GM12878 (cell line): ENCODE measurements at regions not wholly inside any gene's neighbourhood (a gene's known extent, or its start where the extent isn't known, plus 50 kb on each side); places are given as distances from the start of the nearest gene placed in this dataset.

Experiments used
- ATAC-seq: fragments of 200-7000 bp; cut with Tn5 transposase; 3 replicates; pipeline ENCODE4 v1.9.1; 2020; ENCODE audit warnings: mild to moderate bottlenecking, moderate library complexity
- BruUV-seq: library from RNA; stranded (reverse); fragments of 400-500 nt; replicated peaks from 2 replicates; lab custom pipeline; 2021; lab: Mats Ljungman, UMichigan
- CTCF ChIA-PET: fragments of 300-600 bp; sonication (Branson Sonifier 250); formaldehyde crosslinking; extraction: SDS; loops from one replicate; lab custom pipeline; 2021; ENCODE audit warnings: inconsistent platforms; lab: Yijun Ruan, JAX
- POLR2A ChIA-PET: fragments of 350-600 bp; formaldehyde crosslinking; extraction: SDS; loops from one replicate; lab custom pipeline; 2021; ENCODE audit warnings: inconsistent platforms; lab: Charles Lee
- RAD21 ChIA-PET: fragments of 300-600 bp; sonication (Branson Sonifier 250); formaldehyde crosslinking; loops from one replicate; lab custom pipeline; 2023; ENCODE audit warnings: antibody characterized with exemption; ENCODE audit not compliant: unreplicated experiment; lab: Charles Lee
- SMC1A ChIA-PET: fragments of 300-600 bp; sonication (Branson Sonifier 250); formaldehyde crosslinking; loops from one replicate; lab custom pipeline; 2023; ENCODE audit not compliant: unreplicated experiment, uncharacterized antibody; lab: Charles Lee
- DNase-seq: peaks from one replicate; pipeline ENCODE4 v3.0.0-alpha.2; 2011; ENCODE audit warnings: low read depth, low spot score
- FAIRE-seq: peaks from 3 replicates; lab custom pipeline; 2011; peaks lifted over from hg19 to GRCh38; lab: Jason Lieb, UNC
- H2AFZ ChIP-seq: 2 replicates; pipeline ENCODE4 v1.6.0; 2011; ENCODE audit warnings: low read depth, low read length, control low read depth; ENCODE audit not compliant: control insufficient read depth
- H3K27ac ChIP-seq: 2 replicates; pipeline ENCODE4 v1.5.1; 2011; ENCODE audit warnings: control low read depth; ENCODE audit not compliant: control insufficient read depth, insufficient read depth
- H3K27me3 ChIP-seq, 2 experiments: replicated peaks in 1 of 2; 2 replicates each; pipeline versions ENCODE4 v1.6.0 to v1.6.1; 2011; ENCODE audit warnings: low read length in 1 of 2; ENCODE audit not compliant: control insufficient read depth in 2 of 2, insufficient read depth in 2 of 2
- H3K36me3 ChIP-seq, 2 experiments: 2 replicates each; pipeline ENCODE4 v1.5.1; 2011; ENCODE audit warnings: low read length in 1 of 2; ENCODE audit not compliant: control insufficient read depth in 2 of 2, insufficient read depth in 2 of 2
- H3K4me1 ChIP-seq: 2 replicates; pipeline ENCODE4 v1.6.1; 2011; ENCODE audit warnings: mild to moderate bottlenecking, low read length, moderate library complexity, mixed read lengths; ENCODE audit not compliant: control insufficient read depth, insufficient read depth
- H3K4me2 ChIP-seq: 2 replicates; pipeline ENCODE4 v1.6.0; 2011; ENCODE audit warnings: control low read depth; ENCODE audit not compliant: control insufficient read depth, insufficient read depth
- H3K4me3 ChIP-seq: fragments of 200-600 bp; sonication (generic); 2 replicates; pipeline ENCODE4 v1.5.1; 2016
- H3K79me2 ChIP-seq: 2 replicates; pipeline ENCODE4 v1.6.0; 2011; ENCODE audit warnings: low read length; ENCODE audit not compliant: control insufficient read depth, insufficient read depth
- H3K9ac ChIP-seq: 2 replicates; pipeline ENCODE4 v1.8.0; 2011; ENCODE audit warnings: low read length, control low read depth, mixed read lengths; ENCODE audit not compliant: control insufficient read depth, insufficient read depth
- H3K9me3 ChIP-seq: replicated peaks from 3 replicates; pipeline ENCODE4 v1.5.1; 2011; ENCODE audit warnings: mild to moderate bottlenecking, low read length; ENCODE audit not compliant: control insufficient read depth, insufficient read depth
- H4K20me1 ChIP-seq: 2 replicates; pipeline ENCODE4 v1.6.0; 2011; ENCODE audit not compliant: control insufficient read depth, insufficient read depth
- ATF3 ChIP-seq: IDR thresholded peaks from 2 replicates; pipeline ENCODE4 v1.6.1; 2011; ENCODE audit warnings: low read depth, mild to moderate bottlenecking, low read length, moderate library complexity, borderline replicate concordance; ENCODE audit errors: extremely low read depth
- BACH1 ChIP-seq: fragments of 450-650 bp; IDR thresholded peaks from 2 replicates; pipeline ENCODE4 v1.6.1; 2017; ENCODE audit warnings: mild to moderate bottlenecking, borderline replicate concordance
- CBX5 ChIP-seq: sonication (generic); IDR thresholded peaks from 2 replicates; pipeline ENCODE4 v1.6.1; 2016; ENCODE audit warnings: low read depth, moderate library complexity, mild to moderate bottlenecking, inconsistent platforms
- CEBPZ ChIP-seq: fragments of 150-350 bp; IDR thresholded peaks from 2 replicates; pipeline ENCODE4 v1.6.1; 2016; ENCODE audit warnings: low read depth, low read length
- DPF2 ChIP-seq: fragments of 450-650 bp; IDR thresholded peaks from 2 replicates; pipeline ENCODE4 v1.6.1; 2017; ENCODE audit warnings: mild to moderate bottlenecking
- JUND ChIP-seq: IDR thresholded peaks from 2 replicates; pipeline ENCODE4 v1.6.1; 2012; ENCODE audit warnings: low read depth, mild to moderate bottlenecking, low read length, improper control_type of control experiment, moderate library complexity
- NR2F1 ChIP-seq: fragments of 450-650 bp; conservative IDR thresholded peaks from 2 replicates; pipeline ENCODE4 v1.6.1; 2017; ENCODE audit warnings: mild to moderate bottlenecking
- PRDM15 ChIP-seq: fragments of 450-650 bp; formaldehyde crosslinking; IDR thresholded peaks from 2 replicates; pipeline ENCODE4 v1.4.0; 2020; ENCODE audit warnings: mild to moderate bottlenecking, moderate library complexity
- SMAD1 ChIP-seq: fragments of 450-650 bp; IDR thresholded peaks from 2 replicates; pipeline ENCODE4 v1.6.1; 2018; ENCODE audit warnings: mild to moderate bottlenecking, low read depth; ENCODE audit not compliant: partially characterized antibody
- TARDBP ChIP-seq: IDR thresholded peaks from 2 replicates; pipeline ENCODE4 v1.6.1; 2016; ENCODE audit warnings: borderline replicate concordance
- TCF12 ChIP-seq: IDR thresholded peaks from 2 replicates; pipeline ENCODE4 v1.6.1; 2011; ENCODE audit warnings: low read depth, mild to moderate bottlenecking, low read length
- YBX1 ChIP-seq: fragments of 450-650 bp; IDR thresholded peaks from 2 replicates; pipeline ENCODE4 v1.6.1; 2016; ENCODE audit warnings: antibody characterized with exemption
- YY1 ChIP-seq: IDR thresholded peaks from 2 replicates; pipeline ENCODE4 v1.6.1; 2011; ENCODE audit warnings: low read depth, mild to moderate bottlenecking, low read length
- ZBTB33 ChIP-seq: fragments of 450-650 bp; IDR thresholded peaks from 2 replicates; pipeline ENCODE4 v1.6.1; 2017; ENCODE audit warnings: mild to moderate bottlenecking
- WGBS: methylation state at CpG from one replicate; pipeline ENCODE4 v1.1.6; 2016; ENCODE audit warnings: low lambda C conversion rate; ENCODE audit not compliant: insufficient replicate concordance, insufficient coverage; ENCODE audit errors: missing lambda C conversion rate; 5-methylcytosine and 5-hydroxymethylcytosine counted together
- in situ Hi-C: fragments of 300-500 bp; cut with MboI; formaldehyde crosslinking; loops from 9 replicates; pipeline ENCODE4 v1.14.3; 2018; ENCODE audit warnings: mixed read lengths
- intact Hi-C: fragments of 100-400 bp; cut with micrococcal nuclease; formaldehyde crosslinking; loops from one replicate; pipeline ENCODE4 v1.14.2; 2022; ENCODE audit not compliant: unreplicated experiment

GRCh38 chr7:3215624-3216585 lies 85.1 kb upstream of the SDK1 start:
- Histone ChIP-seq H3K4me1 (no peaks in the 10 kb centered on the region), H2AFZ (no peak overlapping the region), H3K36me3 (no peaks in the 10 kb centered on the region), H3K27me3 (peaks cover 0 to 3% of the 10 kb centered on the region in 2 experiments; a peak in 1 of 4 replicates), H4K20me1 (no peaks in the 10 kb centered on the region), H3K4me3 (no peak overlapping the region), H3K79me2 (no peaks in the 10 kb centered on the region), H3K9ac (no peak overlapping the region), H3K27ac (no peak overlapping the region), H3K9me3 (no peaks in the 10 kb centered on the region), H3K4me2 (no peak overlapping the region)
- ChIA-PET RAD21 (no interaction called here), POLR2A (no interaction called here), SMC1A (interaction anchor here (0.5 kb wide), 1 partner anchor 352 kb away, joined by 3 read pairs; no protein-coding TSS in a partner anchor), CTCF (interaction anchor here (1.4 kb wide), 1 partner anchor 328 kb away, joined by 3 read pairs; no protein-coding TSS in a partner anchor)
- 57% methylated on average over 14 of the region's 14 CpGs for WGBS
- no peak for TF ChIP-seq TCF12
- no peak for TF ChIP-seq DPF2
- TF ChIP-seq NR2F1 = no peak
- TF ChIP-seq SMAD1 = no peak
- no peak for TF ChIP-seq BACH1
- no peak for TF ChIP-seq PRDM15 (CRISPR knock-in tag)
- TF ChIP-seq CEBPZ = no peak
- no peak for TF ChIP-seq TARDBP
- no peak for TF ChIP-seq YY1
- no peak for TF ChIP-seq ZBTB33
- TF ChIP-seq YBX1 = no peak
- TF ChIP-seq CBX5 = no peak
- TF ChIP-seq ATF3 = no peak
- TF ChIP-seq JUND = no peak
- in situ Hi-C loops (no loop called here), intact Hi-C loops (no loop called here)
- no peak for ATAC-seq
- no peak for FAIRE-seq
- no TSS peak for BruUV-seq
- DNase-seq = no peak
